ENCODE measurements at regions not wholly inside any gene's neighbourhood (a gene's known extent, or its start where the extent isn't known, plus 50 kb on each side); places are given as distances from the start of the nearest gene placed in this dataset.

DNA sequence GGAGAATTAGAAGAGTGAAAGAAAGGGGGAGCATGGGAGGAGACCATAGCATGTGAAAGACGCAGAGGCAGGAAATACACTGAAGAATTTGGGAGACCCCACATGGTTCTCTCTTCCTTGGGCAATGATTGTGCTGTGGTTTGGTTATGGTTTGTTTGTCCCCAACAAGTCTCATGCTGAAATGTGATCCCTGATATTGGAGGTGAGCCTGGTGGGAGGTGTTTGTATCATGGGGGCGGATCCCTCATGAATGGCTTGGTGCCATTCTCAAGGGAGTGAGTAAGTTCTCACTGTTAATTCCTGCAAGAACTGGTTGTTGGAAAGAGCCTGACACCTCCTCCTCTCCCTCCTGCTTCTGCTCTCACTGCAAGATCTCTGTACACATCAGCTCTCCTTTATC, 78.6 kb upstream of the RAI2 start:
- TF ChIP-seq, protein P1, sequence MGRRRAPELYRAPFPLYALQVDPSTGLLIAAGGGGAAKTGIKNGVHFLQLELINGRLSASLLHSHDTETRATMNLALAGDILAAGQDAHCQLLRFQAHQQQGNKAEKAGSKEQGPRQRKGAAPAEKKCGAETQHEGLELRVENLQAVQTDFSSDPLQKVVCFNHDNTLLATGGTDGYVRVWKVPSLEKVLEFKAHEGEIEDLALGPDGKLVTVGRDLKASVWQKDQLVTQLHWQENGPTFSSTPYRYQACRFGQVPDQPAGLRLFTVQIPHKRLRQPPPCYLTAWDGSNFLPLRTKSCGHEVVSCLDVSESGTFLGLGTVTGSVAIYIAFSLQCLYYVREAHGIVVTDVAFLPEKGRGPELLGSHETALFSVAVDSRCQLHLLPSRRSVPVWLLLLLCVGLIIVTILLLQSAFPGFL (CRISPR knock-in tag; IDR thresholded peaks at IDR 0.05), result no peak
- TF ChIP-seq, protein P2, sequence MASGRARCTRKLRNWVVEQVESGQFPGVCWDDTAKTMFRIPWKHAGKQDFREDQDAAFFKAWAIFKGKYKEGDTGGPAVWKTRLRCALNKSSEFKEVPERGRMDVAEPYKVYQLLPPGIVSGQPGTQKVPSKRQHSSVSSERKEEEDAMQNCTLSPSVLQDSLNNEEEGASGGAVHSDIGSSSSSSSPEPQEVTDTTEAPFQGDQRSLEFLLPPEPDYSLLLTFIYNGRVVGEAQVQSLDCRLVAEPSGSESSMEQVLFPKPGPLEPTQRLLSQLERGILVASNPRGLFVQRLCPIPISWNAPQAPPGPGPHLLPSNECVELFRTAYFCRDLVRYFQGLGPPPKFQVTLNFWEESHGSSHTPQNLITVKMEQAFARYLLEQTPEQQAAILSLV (tag; IDR thresholded peaks at IDR 0.05), result no peak
- TF ChIP-seq MEIS2 (IDR thresholded peaks at IDR 0.05; ENCODE audit: partially characterized antibody) (no peak), ZNF347 (CRISPR knock-in tag; IDR thresholded peaks at IDR 0.05; ENCODE audit: low read depth) (no peak), ZNF589 (CRISPR knock-in tag; IDR thresholded peaks at IDR 0.05; ENCODE audit: low read depth) (no peak), SETDB1 (IDR thresholded peaks at IDR 0.05; ENCODE audit: low read length) (no peak), FOXJ3 (CRISPR knock-in tag; IDR thresholded peaks at IDR 0.05) (no peak), CAMTA2 (CRISPR knock-in tag; conservative IDR thresholded peaks at IDR 0.05) (no peak), MYC (IDR thresholded peaks at IDR 0.05; ENCODE audit: low read depth, low read length) (no peak), MYC (CRISPR knock-in tag; IDR thresholded peaks at IDR 0.05; ENCODE audit: borderline replicate concordance, low read depth) (no peak), SIX5 (IDR thresholded peaks at IDR 0.05; ENCODE audit: borderline replicate concordance in 1 of 2, insufficient read depth in 1 of 2, low read depth in 1 of 2, low read length in 2 of 2) (no peak), CTCF (IDR thresholded peaks at IDR 0.05 in 2 of 3, conservative IDR thresholded peaks at IDR 0.05 in 1 of 3; ENCODE audit: insufficient read depth in 2 of 3, low read depth in 1 of 3, low read length in 3 of 3) (no peak), XRCC4 (IDR thresholded peaks at IDR 0.05; ENCODE audit: extremely low read depth, insufficient read depth, insufficient read length) (no peak)
- TF ChIP-seq, protein P3, sequence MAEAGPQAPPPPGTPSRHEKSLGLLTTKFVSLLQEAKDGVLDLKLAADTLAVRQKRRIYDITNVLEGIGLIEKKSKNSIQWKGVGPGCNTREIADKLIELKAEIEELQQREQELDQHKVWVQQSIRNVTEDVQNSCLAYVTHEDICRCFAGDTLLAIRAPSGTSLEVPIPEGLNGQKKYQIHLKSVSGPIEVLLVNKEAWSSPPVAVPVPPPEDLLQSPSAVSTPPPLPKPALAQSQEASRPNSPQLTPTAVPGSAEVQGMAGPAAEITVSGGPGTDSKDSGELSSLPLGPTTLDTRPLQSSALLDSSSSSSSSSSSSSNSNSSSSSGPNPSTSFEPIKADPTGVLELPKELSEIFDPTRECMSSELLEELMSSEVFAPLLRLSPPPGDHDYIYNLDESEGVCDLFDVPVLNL (CRISPR knock-in tag; IDR thresholded peaks at IDR 0.05; ENCODE audit: low read depth), result no peak

Data from K562 (cell line).